Upper lobe of left lung (tissue), 6 donors: ENCODE measurements at regions not wholly inside any gene's neighbourhood (a gene's known extent, or its start where the extent isn't known, plus 50 kb on each side); places are given as distances from the start of the nearest gene placed in this dataset.

Experiments
- ATAC-seq, 2 donors: fragments of 200-7000 bp; cut with Tn5 transposase; one replicate each; pipeline ENCODE4 v1.9.1; 2022; ENCODE audit warnings: mild to moderate bottlenecking in 2 of 2, moderate library complexity in 2 of 2; ENCODE audit not compliant: low FRiP score in 2 of 2
- DNase-seq, 2 donors: peaks; one replicate each; pipeline ENCODE4 v3.0.0-alpha.2; 2019 to 2020
- H3K27ac ChIP-seq, 4 donors: fragments of 200-600 bp; sonication (generic); one replicate each; pipeline ENCODE4 v1.5.1; 2016 to 2019
- H3K27me3 ChIP-seq, 4 donors: fragments of 200-600 bp; sonication (generic); one replicate each; pipeline ENCODE4 v1.5.1; 2017 to 2019
- H3K36me3 ChIP-seq, 4 donors: fragments of 200-600 bp; sonication (generic); one replicate each; pipeline ENCODE4 v1.5.1; 2016 to 2019
- H3K4me1 ChIP-seq, 4 donors: fragments of 200-600 bp; sonication (generic); one replicate each; pipeline ENCODE4 v1.5.1; 2018 to 2019
- H3K4me3 ChIP-seq, 4 donors: fragments of 200-600 bp; sonication (generic); one replicate each; pipeline ENCODE4 v1.5.1; 2017 to 2019; ENCODE audit warnings: mild to moderate bottlenecking in 2 of 4, moderate library complexity in 1 of 4
- H3K9me3 ChIP-seq, 4 donors: fragments of 200-600 bp; sonication (generic); one replicate each; pipeline ENCODE4 v1.5.1; 2018 to 2019
- CTCF ChIP-seq, 6 experiments: fragments of 450-650 bp in 4 of 6; fragments of 200-600 bp in 2 of 6; sonication (generic) in 2 of 6; IDR thresholded peaks; one replicate each; pipeline ENCODE4 v1.5.1; 2016 to 2019; ENCODE audit warnings: antibody characterized with exemption in 6 of 6
- EP300 ChIP-seq, 4 donors: sonication (generic); formaldehyde crosslinking; IDR thresholded peaks; one replicate each; pipeline ENCODE4 v1.5.1; 2017; ENCODE audit warnings: antibody characterized with exemption in 4 of 4, control low read depth in 2 of 4
- POLR2A ChIP-seq, 4 donors: fragments of 450-650 bp; IDR thresholded peaks; one replicate each; pipeline ENCODE4 v1.5.1; 2016 to 2017; ENCODE audit warnings: antibody characterized with exemption in 4 of 4, mild to moderate bottlenecking in 2 of 4
- POLR2AphosphoS5 ChIP-seq, 2 donors: sonication (generic); formaldehyde crosslinking; IDR thresholded peaks; one replicate each; pipeline ENCODE4 v1.5.1; 2017; ENCODE audit warnings: antibody characterized with exemption in 2 of 2
- WGBS, 2 donors: methylation state at CpG; one replicate each; pipeline ENCODE4 v1.1.5; 2017 to 2018; 5-methylcytosine and 5-hydroxymethylcytosine counted together
- donor health status: DM: no; HTN: no; CAD: no; lungs with moderate emphysema.
- donor health status: DM: no; HTN: yes; CAD: no; lungs with severe emphysema.

DNA sequence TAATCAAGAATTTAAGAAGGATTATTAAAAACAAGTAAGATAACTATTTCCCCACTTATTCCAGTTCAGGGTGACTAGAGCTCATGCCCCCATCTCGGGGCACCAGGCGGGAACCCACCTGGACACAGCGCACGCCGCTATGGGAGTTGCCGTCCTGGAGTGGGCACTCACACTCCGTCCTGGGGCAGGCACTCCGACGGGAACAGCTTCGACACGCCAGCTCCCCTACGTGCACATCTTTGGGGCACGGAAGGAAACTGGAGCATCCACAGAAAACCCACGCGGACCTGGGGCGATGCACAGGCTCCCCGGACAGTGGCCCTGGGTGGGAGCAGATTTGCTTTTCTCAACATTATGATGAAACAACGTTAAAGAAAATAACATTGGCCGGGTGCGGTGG, 52.0 kb upstream of the GATA5 start:
- DNase-seq = peak in 1 of 2 donors; percentile 70
- ATAC-seq = no peak
- Histone ChIP-seq H3K36me3 (no peaks in the 10 kb centered on the region), H3K4me1 (no peaks in the 10 kb centered on the region), H3K27ac (no peak overlapping the region), H3K4me3 (no peak overlapping the region), H3K27me3 (peaks cover 0 to 4% (median 2%) of the 10 kb centered on the region in 4 donors), H3K9me3 (no peaks in the 10 kb centered on the region)
- 90 to 95% methylated on average over 20 of the region's 20 CpGs for WGBS, 2 donors
- no peak for TF ChIP-seq CTCF (IDR thresholded peaks at IDR 0.05)
- no peak for TF ChIP-seq EP300 (IDR thresholded peaks at IDR 0.05)
- TF ChIP-seq POLR2A (IDR thresholded peaks at IDR 0.05) = no peak
- TF ChIP-seq POLR2AphosphoS5 (IDR thresholded peaks at IDR 0.05) = no peak

- no peak overlapping the region for H3K4me3 ChIP-seq
- DNase-seq (peak in 1 of 2 donors; percentile 58), ATAC-seq (no peak)
- no peak overlapping the region for H3K27ac ChIP-seq
- peaks cover 0 to 4% (median 2%) of the 10 kb centered on the region in 4 donors for H3K27me3 ChIP-seq
- no peaks in the 10 kb centered on the region for H3K36me3 ChIP-seq
- no peaks in the 10 kb centered on the region for H3K9me3 ChIP-seq
- 76 to 86% methylated on average over 9 to 25 of the region's 25 CpGs for WGBS, 2 donors
- H3K4me1 ChIP-seq = no peaks in the 10 kb centered on the region
- no peak for TF ChIP-seq POLR2AphosphoS5 (IDR thresholded peaks at IDR 0.05)
- no peak for TF ChIP-seq CTCF (IDR thresholded peaks at IDR 0.05)
- TF ChIP-seq EP300 (IDR thresholded peaks at IDR 0.05) = no peak
- TF ChIP-seq POLR2A (IDR thresholded peaks at IDR 0.05) = no peak
Measured at GRCh38 chr20:62528983-62529891, 53.4 kb upstream of the GATA5 start.

DNA sequence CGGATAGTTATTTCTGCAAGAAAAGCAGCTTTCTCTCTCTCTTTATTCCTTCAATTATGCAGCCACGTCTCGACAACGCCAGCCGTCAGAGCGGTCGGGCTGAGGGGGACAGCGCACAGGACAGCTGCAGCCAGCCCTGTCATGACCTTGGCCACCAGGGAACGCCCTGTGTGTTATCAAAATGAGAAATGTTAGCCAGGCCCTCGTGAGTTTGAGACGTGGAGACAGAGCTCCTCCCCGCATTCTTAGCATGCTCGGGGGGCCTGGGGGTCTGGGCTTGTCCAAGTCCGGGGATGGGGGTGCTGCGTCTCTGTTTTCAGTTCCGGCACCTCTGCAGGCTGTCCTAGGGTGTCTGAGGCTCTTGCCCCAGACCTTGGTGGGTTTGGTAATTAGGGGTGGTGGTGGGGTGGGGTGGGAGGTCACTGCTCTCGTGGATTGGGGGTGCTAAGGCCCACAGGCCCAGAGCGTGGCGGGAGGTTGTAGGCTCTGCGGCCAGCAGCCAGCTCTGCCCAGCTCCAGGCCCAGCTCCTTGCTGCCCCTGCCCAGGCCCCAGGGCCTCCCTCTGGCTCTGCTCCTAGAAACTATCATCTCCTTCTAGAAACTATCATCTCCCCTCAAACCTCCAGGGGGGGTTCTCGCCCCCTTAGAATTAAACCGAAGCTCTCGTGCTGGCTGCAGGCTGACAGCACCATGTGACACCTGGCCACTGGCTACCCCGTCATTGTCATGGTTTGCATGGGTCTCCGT, 54.3 kb upstream of the GATA5 start:
- peaks cover 0 to 3% (median 2%) of the 10 kb centered on the region in 4 donors for H3K27me3 ChIP-seq
- H3K4me3 ChIP-seq = no peak overlapping the region
- DNase-seq (peak in 1 of 2 donors; percentile 54), ATAC-seq (no peak)
- H3K4me1 ChIP-seq = no peaks in the 10 kb centered on the region
- no peak for TF ChIP-seq POLR2A (IDR thresholded peaks at IDR 0.05)
- no peak for TF ChIP-seq CTCF (IDR thresholded peaks at IDR 0.05)
- no peak for TF ChIP-seq EP300 (IDR thresholded peaks at IDR 0.05)
- no peak overlapping the region for H3K27ac ChIP-seq
- WGBS, 2 donors = 45 to 58% methylated on average over 13 to 25 of the region's 25 CpGs
- no peaks in the 10 kb centered on the region for H3K9me3 ChIP-seq
- H3K36me3 ChIP-seq = no peaks in the 10 kb centered on the region

- no peak overlapping the region for H3K4me3 ChIP-seq
- H3K27ac ChIP-seq = no peak overlapping the region
- no peak for TF ChIP-seq EP300 (IDR thresholded peaks at IDR 0.05)
- no peak for TF ChIP-seq POLR2AphosphoS5 (IDR thresholded peaks at IDR 0.05)
- TF ChIP-seq POLR2A (IDR thresholded peaks at IDR 0.05) = no peak
- TF ChIP-seq CTCF (IDR thresholded peaks at IDR 0.05) = no peak
- no peaks in the 10 kb centered on the region for H3K4me1 ChIP-seq
- ATAC-seq (no peak), DNase-seq (peak in 1 of 2 donors; percentile 50)
- H3K9me3 ChIP-seq = no peaks in the 10 kb centered on the region
- H3K36me3 ChIP-seq = no peaks in the 10 kb centered on the region
- 84 to 89% methylated on average over 16 of the region's 16 CpGs for WGBS, 2 donors
- peaks cover 0 to 3% (median 0%) of the 10 kb centered on the region in 4 donors for H3K27me3 ChIP-seq
Measured at GRCh38 chr20:62530643-62531032, 54.8 kb upstream of the GATA5 start.
